Liver (tissue), 8 donors: ENCODE measurements at regions not wholly inside any gene's neighbourhood (a gene's known extent, or its start where the extent isn't known, plus 50 kb on each side); places are given as distances from the start of the nearest gene placed in this dataset.
A peak's percentile ranks its signal among the peaks of the same experiment; 100 is the strongest.
"Not testable (repeated sequence)": the region's sequence is repeated elsewhere in the genome, so short reads cannot be mapped to it uniquely, and the experiment has no call there.

Experiments used
- DNase-seq: peaks from one replicate; pipeline ENCODE4 v3.0.0-alpha.2; 2017; ENCODE audit warnings: low spot score
- H3K27ac ChIP-seq, 2 donors: one replicate each; pipeline ENCODE4 v1.7.0; 2013; ENCODE audit warnings: inconsistent platforms in 2 of 2, low read length in 2 of 2, control low read depth in 1 of 2, low read depth in 1 of 2, mild to moderate bottlenecking in 1 of 2
- H3K27me3 ChIP-seq, 4 donors: one replicate each; pipeline versions ENCODE4 v1.6.1 to v1.7.0; 2013; ENCODE audit warnings: low read length in 3 of 4, inconsistent platforms in 1 of 4, mild to moderate bottlenecking in 1 of 4, moderate library complexity in 1 of 4; ENCODE audit not compliant: control insufficient read depth in 4 of 4, insufficient read depth in 4 of 4
- H3K36me3 ChIP-seq, 4 donors: one replicate each; pipeline versions ENCODE4 v1.6.1 to v1.7.0; 2013; ENCODE audit warnings: low read length in 3 of 4, mild to moderate bottlenecking in 3 of 4, low read depth in 1 of 4, moderate library complexity in 1 of 4; ENCODE audit not compliant: control insufficient read depth in 4 of 4, insufficient read depth in 3 of 4
- H3K4me1 ChIP-seq, 4 donors: one replicate each; pipeline versions ENCODE4 v1.6.1 to v1.7.0; 2013; ENCODE audit warnings: low read length in 3 of 4, mild to moderate bottlenecking in 3 of 4, moderate library complexity in 1 of 4; ENCODE audit not compliant: control insufficient read depth in 4 of 4, insufficient read depth in 4 of 4
- H3K4me3 ChIP-seq, 3 donors: one replicate each; pipeline versions ENCODE4 v1.6.1 to v1.7.0; 2013; ENCODE audit warnings: low read length in 3 of 3, control low read depth in 1 of 3, low read depth in 1 of 3, mild to moderate bottlenecking in 1 of 3
- H3K9ac ChIP-seq, 2 donors: one replicate each; pipeline ENCODE4 v1.7.0; 2013; ENCODE audit warnings: low read length in 2 of 2, mild to moderate bottlenecking in 2 of 2, moderate library complexity in 2 of 2, control low read depth in 1 of 2, low read depth in 1 of 2
- H3K9me3 ChIP-seq, 4 donors: one replicate each; pipeline versions ENCODE4 v1.6.1 to v1.7.0; 2013; ENCODE audit warnings: low read length in 3 of 4; ENCODE audit not compliant: control insufficient read depth in 4 of 4
- FOXA2 ChIP-seq: IDR thresholded peaks from 2 replicates; pipeline ENCODE4 v1.6.1; 2016; ENCODE audit warnings: antibody characterized with exemption
- HNF4A ChIP-seq, 2 donors: conservative IDR thresholded peaks; 2 replicates each; pipeline ENCODE4 v1.6.1; 2016; ENCODE audit warnings: antibody characterized with exemption in 2 of 2, mild to moderate bottlenecking in 2 of 2
- HNF4G ChIP-seq: IDR thresholded peaks from 2 replicates; pipeline ENCODE4 v1.6.1; 2016; ENCODE audit warnings: antibody characterized with exemption
- NR2F2 ChIP-seq: IDR thresholded peaks from 2 replicates; pipeline ENCODE4 v1.6.1; 2016; ENCODE audit warnings: antibody characterized with exemption
- RXRA ChIP-seq, 2 donors: IDR thresholded peaks; 2 replicates each; pipeline ENCODE4 v1.6.1; 2017 to 2018; ENCODE audit warnings: antibody characterized with exemption in 2 of 2, mild to moderate bottlenecking in 1 of 2
- SP1 ChIP-seq: IDR thresholded peaks from 2 replicates; pipeline ENCODE4 v1.6.1; 2018; ENCODE audit warnings: antibody characterized with exemption, mild to moderate bottlenecking
- WGBS: extraction: QIAGEN DNeasy Blood & Tissue Kit; methylation state at CpG from one replicate; pipeline ENCODE4 v1.1.7; 2013; 5-methylcytosine and 5-hydroxymethylcytosine counted together
- TF ChIP-seq, protein P1 (sequence below): IDR thresholded peaks from 2 replicates; pipeline ENCODE4 v1.6.1; 2016; ENCODE audit warnings: antibody characterized with exemption
- TF ChIP-seq, protein P2 (sequence below): fragments of 150-350 bp; IDR thresholded peaks from 2 replicates; pipeline ENCODE4 v1.5.1; 2017; ENCODE audit warnings: improper control_type of control experiment, low read depth, low read length; ENCODE audit not compliant: missing input control
- TF ChIP-seq, protein P3 (sequence below): IDR thresholded peaks from 2 replicates; pipeline ENCODE4 v1.6.1; 2016; ENCODE audit warnings: antibody characterized with exemption, mild to moderate bottlenecking
- donor health status: healthy.
- donor health status: healthy.
- donor health status: healthy.
- donor health status: healthy.
- donor health status: healthy.

DNA sequence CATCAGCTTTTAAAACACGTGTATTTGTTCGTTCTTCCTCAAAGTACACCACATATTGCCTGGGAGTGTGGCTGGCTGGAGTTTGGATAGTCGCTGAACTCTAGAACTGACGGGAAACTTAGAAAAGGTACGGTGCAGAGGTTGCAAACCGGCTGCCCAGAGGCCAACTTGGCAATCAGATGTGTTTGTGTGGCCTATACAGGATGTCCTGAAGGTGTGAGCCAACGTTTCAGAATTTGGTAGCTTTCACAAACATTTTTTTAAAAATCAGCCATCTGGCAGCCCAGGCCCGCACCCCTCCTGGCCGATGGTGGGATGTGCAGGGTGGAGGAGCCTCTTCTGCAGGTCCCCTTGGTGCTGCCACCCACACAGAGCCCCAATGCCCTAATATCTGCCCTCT, 73.6 kb upstream of the SLC25A33 start (continued):
- TF ChIP-seq, protein P1, sequence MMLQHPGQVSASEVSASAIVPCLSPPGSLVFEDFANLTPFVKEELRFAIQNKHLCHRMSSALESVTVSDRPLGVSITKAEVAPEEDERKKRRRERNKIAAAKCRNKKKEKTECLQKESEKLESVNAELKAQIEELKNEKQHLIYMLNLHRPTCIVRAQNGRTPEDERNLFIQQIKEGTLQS: peak; percentile 69
- TF ChIP-seq SP1 (peak; percentile 98), RXRA (IDR thresholded peaks at IDR 0.05) (peak; percentile 96 to 98), FOXA2 (peak; percentile 71), HNF4G (peak; percentile 92), NR2F2 (peak; percentile 84)
- TF ChIP-seq, protein P2, sequence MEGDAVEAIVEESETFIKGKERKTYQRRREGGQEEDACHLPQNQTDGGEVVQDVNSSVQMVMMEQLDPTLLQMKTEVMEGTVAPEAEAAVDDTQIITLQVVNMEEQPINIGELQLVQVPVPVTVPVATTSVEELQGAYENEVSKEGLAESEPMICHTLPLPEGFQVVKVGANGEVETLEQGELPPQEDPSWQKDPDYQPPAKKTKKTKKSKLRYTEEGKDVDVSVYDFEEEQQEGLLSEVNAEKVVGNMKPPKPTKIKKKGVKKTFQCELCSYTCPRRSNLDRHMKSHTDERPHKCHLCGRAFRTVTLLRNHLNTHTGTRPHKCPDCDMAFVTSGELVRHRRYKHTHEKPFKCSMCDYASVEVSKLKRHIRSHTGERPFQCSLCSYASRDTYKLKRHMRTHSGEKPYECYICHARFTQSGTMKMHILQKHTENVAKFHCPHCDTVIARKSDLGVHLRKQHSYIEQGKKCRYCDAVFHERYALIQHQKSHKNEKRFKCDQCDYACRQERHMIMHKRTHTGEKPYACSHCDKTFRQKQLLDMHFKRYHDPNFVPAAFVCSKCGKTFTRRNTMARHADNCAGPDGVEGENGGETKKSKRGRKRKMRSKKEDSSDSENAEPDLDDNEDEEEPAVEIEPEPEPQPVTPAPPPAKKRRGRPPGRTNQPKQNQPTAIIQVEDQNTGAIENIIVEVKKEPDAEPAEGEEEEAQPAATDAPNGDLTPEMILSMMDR: peak; percentile 55

DNA sequence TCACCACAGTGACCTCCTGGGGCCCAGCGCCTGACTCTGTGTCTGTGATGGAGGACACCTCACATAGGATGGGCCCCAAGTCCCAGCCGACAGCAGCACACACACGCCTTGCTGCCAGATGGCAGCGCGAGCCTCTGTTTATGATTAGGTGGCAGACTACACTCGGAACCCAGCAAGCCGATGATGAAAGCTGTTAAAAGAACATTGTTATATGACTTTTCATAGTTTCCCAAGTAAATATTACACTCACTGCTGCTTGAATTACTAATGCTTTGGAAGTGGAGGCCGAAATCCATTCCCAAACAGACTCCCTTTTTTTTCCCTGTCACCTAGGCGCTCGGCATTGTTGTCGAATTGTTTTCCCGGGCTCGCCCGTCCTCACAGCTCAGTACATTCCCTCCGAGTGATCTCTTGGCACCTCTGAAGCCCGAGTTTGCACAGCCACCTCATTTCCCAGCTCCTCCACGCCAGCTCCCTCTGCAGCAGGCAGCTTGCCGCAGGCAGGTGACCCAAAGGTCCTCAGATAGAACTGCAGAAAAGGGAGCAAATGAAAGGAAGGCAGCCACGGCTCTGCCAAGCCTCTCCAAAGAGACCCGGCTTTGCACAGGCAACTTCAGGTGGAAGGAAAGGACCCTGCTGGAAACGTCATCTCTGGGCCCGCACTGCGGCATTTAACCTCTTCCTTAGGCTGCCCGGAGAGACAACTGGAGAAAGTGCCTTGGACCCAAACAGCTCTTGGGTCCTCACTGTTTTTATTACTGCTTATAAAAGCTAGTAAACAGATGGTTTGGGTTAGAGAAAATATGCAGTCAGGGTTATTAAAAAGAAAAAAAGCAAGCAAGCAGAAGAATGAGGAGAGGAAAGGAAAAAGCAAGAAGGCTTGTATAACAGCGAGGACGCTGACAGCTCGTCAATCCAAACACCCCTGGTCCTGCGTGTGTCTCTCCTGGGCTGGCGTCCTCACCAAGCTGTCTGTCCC, 72.2 kb upstream of the SLC25A33 start:
- Histone ChIP-seq H3K4me3 (no peak overlapping the region), H3K27ac (peak overlapping the region; percentile 46 to 86), H3K4me1 (peaks cover 4 to 6% (median 6%) of the 10 kb centered on the region in 4 donors), H3K9me3 (no peaks in the 10 kb centered on the region), H3K36me3 (no peaks in the 10 kb centered on the region), H3K9ac (peak overlapping the region in 1 of 2 donors; percentile 16), H3K27me3 (no peaks in the 10 kb centered on the region)
- TF ChIP-seq HNF4A (conservative IDR thresholded peaks at IDR 0.05): peak in 1 of 2 donors; percentile 3
- TF ChIP-seq RXRA (IDR thresholded peaks at IDR 0.05): peak in 1 of 2 donors; percentile 21
- TF ChIP-seq, protein P3, sequence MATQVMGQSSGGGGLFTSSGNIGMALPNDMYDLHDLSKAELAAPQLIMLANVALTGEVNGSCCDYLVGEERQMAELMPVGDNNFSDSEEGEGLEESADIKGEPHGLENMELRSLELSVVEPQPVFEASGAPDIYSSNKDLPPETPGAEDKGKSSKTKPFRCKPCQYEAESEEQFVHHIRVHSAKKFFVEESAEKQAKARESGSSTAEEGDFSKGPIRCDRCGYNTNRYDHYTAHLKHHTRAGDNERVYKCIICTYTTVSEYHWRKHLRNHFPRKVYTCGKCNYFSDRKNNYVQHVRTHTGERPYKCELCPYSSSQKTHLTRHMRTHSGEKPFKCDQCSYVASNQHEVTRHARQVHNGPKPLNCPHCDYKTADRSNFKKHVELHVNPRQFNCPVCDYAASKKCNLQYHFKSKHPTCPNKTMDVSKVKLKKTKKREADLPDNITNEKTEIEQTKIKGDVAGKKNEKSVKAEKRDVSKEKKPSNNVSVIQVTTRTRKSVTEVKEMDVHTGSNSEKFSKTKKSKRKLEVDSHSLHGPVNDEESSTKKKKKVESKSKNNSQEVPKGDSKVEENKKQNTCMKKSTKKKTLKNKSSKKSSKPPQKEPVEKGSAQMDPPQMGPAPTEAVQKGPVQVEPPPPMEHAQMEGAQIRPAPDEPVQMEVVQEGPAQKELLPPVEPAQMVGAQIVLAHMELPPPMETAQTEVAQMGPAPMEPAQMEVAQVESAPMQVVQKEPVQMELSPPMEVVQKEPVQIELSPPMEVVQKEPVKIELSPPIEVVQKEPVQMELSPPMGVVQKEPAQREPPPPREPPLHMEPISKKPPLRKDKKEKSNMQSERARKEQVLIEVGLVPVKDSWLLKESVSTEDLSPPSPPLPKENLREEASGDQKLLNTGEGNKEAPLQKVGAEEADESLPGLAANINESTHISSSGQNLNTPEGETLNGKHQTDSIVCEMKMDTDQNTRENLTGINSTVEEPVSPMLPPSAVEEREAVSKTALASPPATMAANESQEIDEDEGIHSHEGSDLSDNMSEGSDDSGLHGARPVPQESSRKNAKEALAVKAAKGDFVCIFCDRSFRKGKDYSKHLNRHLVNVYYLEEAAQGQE: no peak
- 77% methylated on average over 29 of the region's 29 CpGs for WGBS
- DNase-seq: no peak

DNA sequence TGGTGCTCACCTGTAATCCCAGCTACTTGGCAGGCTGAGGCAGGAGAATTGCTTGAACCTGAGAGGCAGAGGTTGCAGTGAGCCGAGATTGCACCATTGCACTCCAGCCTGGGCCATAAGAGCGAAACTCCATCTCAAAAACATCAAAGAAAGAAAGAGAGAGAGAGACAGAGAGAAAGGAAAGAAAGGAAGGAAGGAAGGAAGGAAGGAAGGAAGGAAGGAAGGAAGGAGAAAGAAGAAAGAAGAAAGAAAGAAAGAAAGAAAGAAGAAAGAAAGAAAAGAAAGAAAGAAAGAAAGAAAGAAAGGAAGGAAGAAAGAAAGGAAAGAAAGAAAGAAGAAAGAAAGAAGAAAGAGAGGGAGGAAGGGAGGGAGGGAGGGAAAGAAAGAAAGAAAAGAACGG, 69.4 kb upstream of the SLC25A33 start:
- H3K36me3 ChIP-seq, H3K4me1 ChIP-seq, H3K9me3 ChIP-seq, H3K27ac ChIP-seq, H3K4me3 ChIP-seq, H3K27me3 ChIP-seq, DNase-seq, H3K9ac ChIP-seq: not testable (repeated sequence)
- WGBS: 94% methylated on average over 3 of the region's 3 CpGs
